CD4-positive, alpha-beta T cell treated with Interleukin-6 for 4 hours (primary cell): ENCODE measurements at regions not wholly inside any gene's neighbourhood (a gene's known extent, or its start where the extent isn't known, plus 50 kb on each side); places are given as distances from the start of the nearest gene placed in this dataset.
"Not testable (repeated sequence)": the region's sequence is repeated elsewhere in the genome, so short reads cannot be mapped to it uniquely, and the experiment has no call there.

ENCODE experiments used
- DNase-seq: peaks from one replicate; pipeline ENCODE4 v3.0.0-alpha.2; 2020; ENCODE audit warnings: mixed read lengths

GRCh38 chr13:21263909-21264308 is 87.5 kb downstream of the MRPL57 start:
- not testable (repeated sequence) for DNase-seq

GRCh38 chr13:21268485-21268884 is 92.0 kb downstream of the MRPL57 start:
- not testable (repeated sequence) for DNase-seq

- not testable (repeated sequence) for DNase-seq
Observed at GRCh38 chr13:21272439-21272838, 96.0 kb downstream of the MRPL57 start.

- DNase-seq: not testable (repeated sequence)
Observed at GRCh38 chr13:21274457-21274856, 98.0 kb downstream of the MRPL57 start.

DNA sequence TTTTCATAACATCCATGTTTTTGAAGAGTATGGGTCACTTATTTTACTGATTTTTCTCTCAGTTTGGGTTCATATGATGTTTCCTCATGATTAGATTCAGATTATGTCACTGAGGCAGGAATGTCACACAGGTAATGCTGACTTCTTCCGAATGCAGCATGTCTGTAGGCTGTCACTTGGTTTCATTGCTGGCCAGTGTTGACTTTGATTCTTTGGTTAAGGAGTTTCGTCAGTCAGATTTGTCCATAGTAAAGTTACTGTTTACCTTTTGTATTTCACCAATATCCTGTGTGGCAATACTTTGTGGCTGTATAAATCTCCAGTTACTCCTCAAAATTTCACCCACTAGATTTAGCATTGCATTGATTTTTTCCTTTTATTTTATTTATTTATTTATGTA is 105.6 kb downstream of the MRPL57 start:
- DNase-seq: no peak

- DNase-seq: no peak
Observed at GRCh38 chr13:21287331-21287907, 111.0 kb downstream of the MRPL57 start.

GRCh38 chr13:21289475-21289874 is 113.0 kb downstream of the MRPL57 start:
- no peak for DNase-seq

DNA sequence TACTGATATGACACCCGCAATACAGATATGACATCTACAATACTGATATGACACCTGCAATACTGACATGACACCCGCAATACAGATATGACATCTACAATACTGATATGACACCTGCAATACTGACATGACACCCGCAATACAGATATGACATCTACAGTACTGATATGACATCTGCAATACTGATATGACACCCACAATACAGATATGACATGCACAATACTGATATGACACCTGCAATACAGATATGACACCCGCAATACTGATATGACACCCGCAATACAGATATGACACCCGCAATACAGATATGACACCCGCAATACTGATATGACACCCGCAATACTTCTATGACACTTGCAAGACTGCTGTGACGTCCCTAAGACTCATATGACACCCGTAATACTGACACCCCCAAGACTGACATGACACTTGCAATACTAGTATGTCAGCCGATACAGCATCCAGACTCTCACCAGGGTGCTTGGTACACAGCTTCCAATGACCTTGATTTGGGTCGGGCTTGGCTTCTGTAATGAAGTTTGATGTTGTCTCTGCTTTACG is 114.1 kb downstream of the MRPL57 start:
- DNase-seq: not testable (repeated sequence)

DNA sequence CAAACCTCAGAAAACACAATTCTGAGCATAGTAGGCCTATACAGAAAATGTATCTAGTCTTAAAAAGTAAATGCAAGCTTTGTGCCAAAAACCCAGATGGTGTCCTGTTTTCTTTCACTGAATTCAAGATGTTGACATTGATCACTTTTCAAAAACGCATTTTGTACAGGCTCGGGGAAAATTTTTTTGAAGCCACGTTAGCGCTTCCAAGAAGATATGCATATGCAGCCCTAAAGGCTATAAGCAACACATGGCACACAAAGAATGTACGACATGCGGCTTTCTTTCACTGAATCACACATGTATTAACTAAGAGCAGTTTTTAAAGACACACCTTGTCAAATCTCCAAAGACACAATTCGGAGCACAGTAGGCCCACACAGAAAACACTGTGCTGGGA is 115.4 kb downstream of the MRPL57 start:
- DNase-seq: no peak

GRCh38 chr13:21296991-21297390 is 120.5 kb downstream of the MRPL57 start:
- peak; percentile 51 for DNase-seq

- no peak for DNase-seq
Observed at GRCh38 chr13:21297447-21297846, 121.0 kb downstream of the MRPL57 start.

- DNase-seq: peak; percentile 89
Observed at GRCh38 chr13:21297914-21298831, 121.7 kb downstream of the MRPL57 start.

DNA sequence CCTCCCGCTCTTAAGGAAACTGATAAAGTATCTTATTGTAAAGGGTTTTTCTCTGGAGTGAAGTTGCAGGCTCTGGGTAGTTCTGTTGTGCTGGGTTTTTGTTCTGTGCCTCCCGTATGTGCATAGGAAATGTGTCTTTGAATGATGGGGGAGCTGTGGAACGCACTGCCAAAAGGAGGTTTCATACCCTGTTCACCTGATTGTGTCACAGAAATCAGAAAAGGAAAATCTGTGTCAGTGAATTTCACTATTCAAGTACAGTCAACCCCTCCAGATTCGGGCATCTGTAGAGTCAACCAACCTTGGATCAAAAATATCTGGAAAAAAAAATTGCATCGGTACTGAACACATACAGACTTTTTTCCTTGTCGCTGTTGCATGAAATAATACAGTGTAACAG is 127.8 kb downstream of the MRPL57 start:
- no peak for DNase-seq

GRCh38 chr13:21306300-21307073 is 130.0 kb downstream of the MRPL57 start:
- DNase-seq: not testable (repeated sequence)

DNA sequence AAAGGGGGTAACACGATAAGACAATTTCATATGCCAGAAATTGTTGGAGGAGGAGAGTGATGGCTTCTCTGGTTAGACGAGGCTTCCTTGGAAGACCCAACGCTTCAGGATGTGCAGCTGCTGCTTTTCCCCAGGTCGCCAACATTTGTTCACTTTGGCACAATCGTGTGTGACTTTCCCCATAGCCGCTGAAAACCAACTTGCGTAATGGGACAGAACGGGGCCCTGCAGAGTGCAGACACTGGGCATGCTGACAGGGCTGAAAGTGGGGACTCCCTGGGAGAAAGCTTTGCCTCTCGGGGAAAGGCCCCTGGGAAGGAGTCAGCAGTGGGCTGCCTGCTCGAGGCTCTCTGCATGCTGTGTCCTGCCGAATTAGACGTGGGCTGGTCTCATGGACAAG is 130.7 kb downstream of the MRPL57 start:
- not testable (repeated sequence) for DNase-seq

- DNase-seq: no peak
Observed at GRCh38 chr13:21308906-21309305, 132.4 kb downstream of the MRPL57 start.

GRCh38 chr13:21309542-21310172 is 133.2 kb downstream of the MRPL57 start:
- no peak for DNase-seq

GRCh38 chr13:21310220-21310619 is 133.8 kb downstream of the MRPL57 start:
- no peak for DNase-seq

- not testable (repeated sequence) for DNase-seq
Observed at GRCh38 chr13:21314976-21315375, 138.5 kb downstream of the MRPL57 start.

GRCh38 chr13:21316376-21316775 is 139.9 kb downstream of the MRPL57 start:
- no peak for DNase-seq

- DNase-seq: no peak
Observed at GRCh38 chr13:21318891-21319532, 140.1 kb downstream of the ZDHHC20 start.
